NCI-H187 treated with DMSO at 0.1 percent for 48 hours (cell line): ENCODE measurements at regions not wholly inside any gene's neighbourhood (a gene's known extent, or its start where the extent isn't known, plus 50 kb on each side); places are given as distances from the start of the nearest gene placed in this dataset.

ENCODE experiments used
- DNase-seq: peaks from one replicate; lab custom pipeline; 2025; lab: John Stamatoyannopoulos, UW

DNA sequence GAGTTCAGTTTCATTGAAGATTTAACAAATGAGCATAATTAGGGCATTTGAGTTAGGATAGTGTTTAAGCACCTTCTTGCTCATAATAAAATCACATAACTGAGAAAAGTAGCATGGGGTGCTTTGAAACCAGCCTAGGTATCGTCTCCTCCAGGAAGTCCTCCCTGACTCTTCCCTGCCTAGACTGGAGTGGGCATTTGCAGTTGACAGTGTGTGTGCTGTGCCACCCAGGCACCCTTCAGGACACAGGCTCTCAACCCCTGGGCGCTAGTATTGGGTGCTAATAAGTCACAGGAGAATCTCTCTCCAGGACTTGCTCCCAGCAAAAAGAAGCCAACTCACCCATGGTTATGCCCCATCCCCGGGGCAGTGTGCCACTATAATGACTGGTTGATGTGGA, 584.1 kb downstream of the INSC start:
- DNase-seq, result no peak

- DNase-seq, result no peak
These were observed 585.3 kb downstream of the INSC start for GRCh38 chr11:15699978-15700377.

- no peak for DNase-seq
These were observed 585.7 kb downstream of the INSC start for GRCh38 chr11:15700456-15700855.

DNA sequence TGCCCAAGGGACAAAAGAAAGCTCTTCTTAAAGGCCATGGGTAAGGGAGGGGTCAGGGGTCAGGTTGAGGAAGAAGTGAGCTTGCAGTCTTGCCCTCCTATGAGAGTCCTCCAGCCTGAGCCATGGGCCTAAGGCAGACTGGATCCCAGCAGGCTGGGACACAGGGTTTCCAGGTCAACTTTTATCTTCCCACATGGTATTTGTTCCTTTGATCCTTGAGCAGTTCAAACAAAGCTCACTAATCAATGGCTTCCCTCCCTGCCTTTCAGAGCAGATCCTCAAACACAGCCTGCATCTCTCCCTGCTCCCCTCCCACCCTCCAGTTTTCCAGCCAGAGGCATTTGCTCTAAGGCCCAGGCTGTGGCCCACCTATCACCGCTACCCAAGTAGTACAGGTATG, 589.3 kb downstream of the INSC start:
- DNase-seq, result no peak

DNA sequence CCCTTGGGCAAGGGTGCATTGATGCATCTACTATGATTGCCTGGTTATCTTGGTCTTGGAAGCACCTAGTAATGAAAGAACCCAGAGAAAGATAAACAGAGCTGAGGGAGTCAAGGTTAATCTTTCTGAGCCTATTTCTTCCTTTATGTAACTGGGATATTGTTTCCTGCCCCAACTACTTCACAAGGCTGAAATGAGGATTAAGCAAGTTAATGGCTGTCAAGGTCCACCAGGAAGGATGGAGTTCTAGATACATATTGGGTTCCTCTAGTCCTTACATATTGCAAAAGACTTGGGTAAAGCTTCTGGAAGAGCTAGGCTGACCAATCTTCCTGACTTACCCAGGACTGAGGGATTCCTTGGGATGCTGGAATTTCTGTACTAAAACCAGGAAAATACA, 589.8 kb downstream of the INSC start:
- DNase-seq, result no peak

- no peak for DNase-seq
These were observed 591.2 kb downstream of the INSC start for GRCh38 chr11:15705891-15706290.

GRCh38 chr11:15707194-15707593, 592.5 kb downstream of the INSC start:
- DNase-seq, result no peak

DNA sequence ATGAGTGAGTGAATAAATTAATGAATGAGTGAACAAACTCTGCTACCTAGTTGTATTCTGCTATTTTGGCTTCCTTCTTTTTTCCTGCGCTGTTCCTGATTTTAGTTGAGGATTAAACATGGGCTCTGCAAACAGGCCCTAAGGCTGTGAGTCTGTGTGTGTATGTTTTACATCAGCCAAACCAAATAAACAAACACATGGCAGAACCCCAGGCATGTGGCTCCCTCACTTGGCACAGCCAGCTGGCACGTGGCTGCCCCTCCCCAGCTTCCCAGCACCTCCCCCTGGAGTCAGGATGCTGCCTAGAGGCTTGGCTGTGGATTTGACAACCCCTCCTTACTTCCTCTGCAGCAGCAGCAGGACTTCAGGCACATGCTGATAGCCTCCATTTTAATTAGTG, 593.2 kb downstream of the INSC start:
- no peak for DNase-seq

GRCh38 chr11:15710580-15711275, 596.0 kb downstream of the INSC start:
- peak; percentile 76 for DNase-seq

DNA sequence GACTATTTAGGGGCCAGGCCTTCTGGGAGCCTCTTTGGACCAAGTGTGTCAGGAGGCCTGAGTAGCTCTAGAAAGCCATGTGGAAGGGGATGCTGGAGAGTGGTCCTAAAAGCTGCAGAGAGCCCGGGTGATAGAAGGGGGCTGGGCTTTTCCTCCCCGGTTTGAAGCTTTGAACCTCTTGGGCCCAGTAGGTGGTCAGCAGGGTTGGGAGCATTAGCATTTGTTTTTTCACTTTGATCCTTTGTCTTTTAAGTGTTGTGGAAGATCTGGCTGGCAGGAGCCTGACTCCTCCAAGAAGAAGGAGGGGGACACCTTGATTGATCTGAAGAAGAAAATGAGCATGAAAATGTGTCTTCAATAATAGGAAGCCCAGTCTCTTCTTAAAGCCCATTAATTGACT, 596.6 kb downstream of the INSC start:
- DNase-seq, result no peak

DNA sequence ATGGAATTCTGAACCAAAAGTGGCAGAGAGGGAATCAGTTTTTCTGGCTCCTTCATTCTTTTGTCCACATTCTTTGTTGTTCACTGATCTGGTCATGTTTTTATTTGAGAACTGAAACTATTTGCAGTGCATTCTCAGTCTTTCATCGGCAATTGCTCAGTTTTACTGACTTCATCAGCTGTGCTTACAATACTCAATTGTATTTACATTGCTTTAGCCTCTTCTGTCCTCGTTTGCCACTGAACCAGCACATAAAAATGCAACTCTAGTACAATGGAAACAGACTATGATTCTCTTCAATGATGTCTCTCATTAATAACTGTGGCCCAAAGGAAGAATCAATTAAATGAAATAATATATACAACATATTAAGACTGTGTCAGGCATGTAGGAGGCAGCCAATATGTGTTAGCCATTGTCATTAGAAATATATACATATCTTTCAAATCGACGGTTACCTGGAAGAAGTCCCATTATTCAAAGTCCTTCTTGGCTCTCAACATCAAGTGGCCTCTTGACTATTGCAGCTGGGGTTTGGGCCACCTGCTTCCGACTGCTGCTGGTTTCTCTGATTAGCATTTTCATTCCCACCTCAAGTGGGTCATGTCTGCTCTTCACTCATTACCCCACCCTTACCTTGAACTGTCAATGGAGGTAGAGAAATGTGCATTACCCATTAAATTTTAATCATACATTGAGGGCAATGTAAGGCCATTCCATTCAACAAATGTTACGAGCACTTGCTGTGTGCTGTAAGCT, 600.1 kb downstream of the INSC start:
- peak; percentile 99 for DNase-seq

- DNase-seq, result no peak
These were observed 601.8 kb downstream of the INSC start for GRCh38 chr11:15716550-15716949.

DNA sequence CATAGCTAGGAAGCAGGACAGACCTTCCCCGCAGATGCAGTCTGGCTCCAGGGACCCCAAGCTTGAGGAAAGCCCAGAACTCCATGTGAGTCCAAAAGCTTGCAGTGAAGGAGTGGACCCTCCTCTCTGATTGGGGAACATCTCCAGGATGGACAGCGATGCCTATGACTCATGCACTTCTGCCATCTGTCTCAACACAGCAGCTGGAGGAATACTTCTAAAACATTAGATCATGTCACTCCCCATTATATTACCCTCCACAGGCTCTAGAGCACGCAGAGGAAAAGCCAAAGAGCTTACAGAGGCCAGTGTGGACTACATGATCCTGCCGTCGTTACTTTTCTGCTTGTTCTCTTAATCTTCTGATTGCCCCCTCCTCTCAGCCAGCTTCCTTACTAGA, 605.7 kb downstream of the INSC start:
- no peak for DNase-seq

GRCh38 chr11:15723966-15724365, 609.2 kb downstream of the INSC start:
- no peak for DNase-seq

- DNase-seq, result no peak
These were observed 609.9 kb downstream of the INSC start for GRCh38 chr11:15724601-15725000.

DNA sequence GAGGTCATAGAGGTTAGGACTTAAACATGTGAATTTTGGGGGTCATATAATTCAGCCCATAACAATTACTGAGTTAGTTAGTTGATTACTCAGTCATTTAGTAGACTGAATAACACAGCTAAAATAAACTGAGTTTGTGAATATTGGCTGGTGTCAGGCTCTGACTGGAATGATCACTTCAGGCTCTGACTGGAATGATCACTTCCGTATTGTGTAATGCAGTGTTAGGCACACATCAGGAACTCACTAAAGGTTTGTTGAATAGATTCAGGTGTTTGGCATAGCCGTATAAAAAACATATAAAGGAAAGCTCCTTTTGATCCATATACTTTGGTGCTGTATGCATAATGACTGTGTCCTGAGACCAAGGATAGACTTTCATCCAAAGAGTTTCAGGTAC, 610.5 kb downstream of the INSC start:
- no peak for DNase-seq

GRCh38 chr11:15726221-15726746, 611.6 kb downstream of the INSC start:
- no peak for DNase-seq

GRCh38 chr11:15726893-15727519, 612.3 kb downstream of the INSC start:
- no peak for DNase-seq

GRCh38 chr11:15727520-15727914, 612.8 kb downstream of the INSC start:
- DNase-seq, result no peak

- DNase-seq, result no peak
These were observed 613.5 kb downstream of the INSC start for GRCh38 chr11:15728207-15728606.

GRCh38 chr11:15730263-15730994, 615.7 kb downstream of the INSC start:
- DNase-seq, result no peak

GRCh38 chr11:15730995-15731385, 616.3 kb downstream of the INSC start:
- no peak for DNase-seq
